Skeletal muscle tissue (tissue), 3 donors: ENCODE measurements at regions not wholly inside any gene's neighbourhood (a gene's known extent, or its start where the extent isn't known, plus 50 kb on each side); places are given as distances from the start of the nearest gene placed in this dataset.
"Not testable (repeated sequence)": the region's sequence is repeated elsewhere in the genome, so short reads cannot be mapped to it uniquely, and the experiment has no call there.

Experiments used
- H3K27ac ChIP-seq: one replicate; pipeline ENCODE4 v1.7.0; 2013; ENCODE audit warnings: mild to moderate bottlenecking, low read depth, low read length, inconsistent platforms
- H3K27me3 ChIP-seq, 3 donors: one replicate each; pipeline ENCODE4 v1.7.0; 2013; ENCODE audit warnings: low read length in 3 of 3; ENCODE audit not compliant: control insufficient read depth in 3 of 3, insufficient read depth in 3 of 3
- H3K36me3 ChIP-seq, 3 donors: one replicate each; pipeline ENCODE4 v1.7.0; 2013; ENCODE audit warnings: low read length in 3 of 3; ENCODE audit not compliant: control insufficient read depth in 3 of 3, insufficient read depth in 3 of 3
- H3K4me1 ChIP-seq, 3 donors: one replicate each; pipeline ENCODE4 v1.7.0; 2013; ENCODE audit warnings: low read length in 3 of 3, mild to moderate bottlenecking in 3 of 3; ENCODE audit not compliant: control insufficient read depth in 3 of 3, insufficient read depth in 3 of 3
- H3K4me3 ChIP-seq, 3 donors: one replicate each; pipeline ENCODE4 v1.7.0; 2013; ENCODE audit warnings: low read length in 3 of 3
- H3K9ac ChIP-seq, 3 donors: one replicate each; pipeline ENCODE4 v1.7.0; 2013; ENCODE audit warnings: low read length in 3 of 3, mild to moderate bottlenecking in 3 of 3, moderate library complexity in 2 of 3, low read depth in 1 of 3
- H3K9me3 ChIP-seq, 3 donors: one replicate each; pipeline ENCODE4 v1.7.0; 2013; ENCODE audit warnings: low read length in 3 of 3; ENCODE audit not compliant: control insufficient read depth in 3 of 3
- donor health status: Osteomylitis.

DNA sequence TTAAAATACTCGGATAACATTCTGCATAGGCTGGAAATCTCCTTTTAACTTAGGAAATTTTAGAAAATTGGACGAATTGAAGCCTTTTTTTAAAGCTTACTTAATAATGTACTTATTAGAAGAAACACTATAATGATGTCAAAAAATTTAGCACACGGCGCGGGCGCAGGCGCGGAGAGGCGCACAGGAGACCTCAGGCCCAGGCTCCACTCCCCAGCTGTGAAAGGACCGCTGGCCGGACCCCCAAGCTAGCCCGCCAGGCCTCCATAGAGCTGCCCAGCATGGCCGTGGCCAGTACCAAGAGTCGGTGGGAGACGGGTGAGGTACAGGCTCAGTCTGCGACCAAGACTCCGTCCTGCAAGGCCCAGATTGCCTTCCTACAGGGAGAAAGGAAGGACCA, 78.8 kb upstream of the PABPC3 start:
- H3K4me3 ChIP-seq, H3K27ac ChIP-seq, H3K9me3 ChIP-seq, H3K4me1 ChIP-seq, H3K36me3 ChIP-seq, H3K9ac ChIP-seq: not testable (repeated sequence)
- H3K27me3 ChIP-seq = peaks cover 6 to 15% (median 8%) of the 10 kb centered on the region in 3 donors

DNA sequence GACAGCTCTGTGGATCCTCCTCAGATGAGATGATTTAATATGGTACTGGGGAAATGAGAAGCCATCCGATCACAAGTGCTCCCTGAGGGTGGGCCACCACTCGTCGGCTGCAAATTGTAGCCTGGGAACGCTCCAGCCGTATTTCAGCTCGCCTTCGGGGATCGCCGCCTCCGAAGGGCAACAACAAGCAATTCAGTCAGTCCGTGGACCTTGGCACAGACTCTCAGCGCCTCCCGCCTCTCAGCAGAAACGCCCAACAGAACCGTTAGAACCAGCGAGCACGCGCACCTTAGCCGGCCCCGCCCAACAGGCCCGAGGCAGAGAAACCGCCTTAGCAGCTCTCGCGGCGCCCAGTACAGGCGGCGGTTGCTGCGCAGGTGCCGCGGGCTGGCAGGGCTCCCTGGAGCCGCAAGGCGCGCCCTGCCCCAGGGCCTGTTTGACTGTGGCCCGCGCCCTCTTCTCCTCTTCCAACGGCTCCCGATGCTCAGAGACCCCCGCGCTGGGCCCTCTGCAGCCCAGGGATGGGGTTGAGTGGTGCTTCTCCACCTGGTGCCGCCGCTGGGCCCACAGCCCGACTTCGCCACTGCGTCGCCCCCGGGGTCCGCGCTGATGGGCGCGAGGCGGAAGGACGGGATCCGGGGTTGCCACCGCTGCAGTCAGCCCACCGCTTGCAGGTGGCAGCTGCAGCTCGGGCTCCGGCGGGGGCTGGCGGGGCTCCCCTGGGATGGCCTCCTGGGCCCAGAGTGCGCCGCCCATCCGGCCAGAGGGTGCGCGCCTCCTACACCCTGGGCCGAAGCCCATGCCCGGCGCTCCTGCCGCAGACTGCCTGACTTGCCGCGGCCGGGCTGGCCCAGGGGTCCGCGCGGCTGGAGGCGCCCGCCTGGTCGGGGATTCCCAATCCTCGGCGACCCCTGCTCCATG, 77.9 kb upstream of the PABPC3 start:
- not testable (repeated sequence) for H3K36me3 ChIP-seq, H3K4me1 ChIP-seq, H3K9me3 ChIP-seq, H3K27ac ChIP-seq, H3K9ac ChIP-seq, H3K4me3 ChIP-seq
- peaks cover 6 to 11% (median 8%) of the 10 kb centered on the region in 3 donors for H3K27me3 ChIP-seq

DNA sequence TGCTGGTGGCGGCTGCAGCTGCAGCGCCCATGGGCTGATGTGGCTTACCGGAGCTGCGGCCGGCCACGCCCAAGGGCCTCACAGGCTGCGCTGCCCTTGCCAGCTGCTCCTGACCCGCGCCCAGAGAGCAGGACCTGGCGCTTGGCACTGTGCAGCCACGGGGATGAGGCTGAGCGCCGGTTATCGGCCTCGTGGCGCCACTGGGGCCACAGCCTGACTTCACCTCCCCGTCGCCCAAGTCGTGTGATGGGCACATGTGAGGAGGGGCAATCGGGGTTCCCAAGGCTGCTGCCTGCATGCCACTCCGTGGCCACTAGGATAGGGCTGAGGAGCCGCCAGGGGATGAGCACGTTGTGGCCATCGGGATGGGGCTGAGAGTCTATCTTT, 77.2 kb upstream of the PABPC3 start:
- H3K27ac ChIP-seq = no peak overlapping the region
- H3K4me1 ChIP-seq = no peaks in the 10 kb centered on the region
- no peaks in the 10 kb centered on the region for H3K9me3 ChIP-seq
- H3K9ac ChIP-seq = no peak overlapping the region
- no peak overlapping the region for H3K4me3 ChIP-seq
- H3K27me3 ChIP-seq = peaks cover 6 to 10% (median 6%) of the 10 kb centered on the region in 3 donors
- no peaks in the 10 kb centered on the region for H3K36me3 ChIP-seq

DNA sequence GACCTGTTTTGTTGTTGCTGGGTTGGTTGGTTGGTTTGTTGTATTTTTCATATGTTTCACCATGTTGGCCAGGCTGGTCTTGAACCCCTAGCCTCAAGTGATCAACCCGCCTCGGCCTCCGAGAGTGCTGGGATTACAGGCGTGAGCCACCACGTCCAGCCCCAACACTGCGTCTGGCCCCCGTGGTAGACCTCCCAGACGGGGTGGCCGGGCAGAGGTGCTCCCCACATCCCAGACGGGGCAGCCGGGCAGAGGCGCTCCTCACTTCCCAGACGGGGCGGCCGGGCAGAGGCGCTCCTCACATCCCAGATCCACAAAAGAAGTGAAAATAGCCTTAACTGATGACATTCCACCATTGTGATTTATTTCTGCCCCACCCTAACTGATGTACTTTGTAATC, 76.2 kb upstream of the PABPC3 start:
- H3K36me3 ChIP-seq, H3K9me3 ChIP-seq, H3K27ac ChIP-seq, H3K4me1 ChIP-seq, H3K4me3 ChIP-seq, H3K9ac ChIP-seq: not testable (repeated sequence)
- peaks cover 6 to 14% (median 6%) of the 10 kb centered on the region in 3 donors for H3K27me3 ChIP-seq

DNA sequence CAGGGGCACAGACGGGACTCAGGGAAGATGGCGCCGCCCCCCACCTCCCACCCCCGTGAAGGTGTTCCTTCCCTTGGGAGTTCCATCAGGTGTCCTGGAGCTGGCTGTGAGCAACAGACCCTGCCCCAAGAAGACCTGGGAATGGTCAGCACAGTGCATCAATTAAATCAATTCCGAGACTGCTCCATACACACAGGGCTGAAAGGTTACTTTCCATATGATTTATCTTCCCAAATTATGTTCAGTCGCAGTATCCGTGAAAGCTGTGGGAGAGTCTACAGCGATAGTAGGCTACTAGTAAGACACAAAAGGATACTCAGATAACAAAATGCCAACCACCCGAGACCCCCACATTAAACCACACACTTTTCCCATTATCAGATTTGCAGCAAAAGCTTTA, 71.8 kb upstream of the PABPC3 start:
- H3K27ac ChIP-seq = no peak overlapping the region
- H3K27me3 ChIP-seq = peaks cover 2 to 6% (median 4%) of the 10 kb centered on the region in 3 donors
- H3K36me3 ChIP-seq = no peaks in the 10 kb centered on the region
- H3K4me3 ChIP-seq = no peak overlapping the region
- no peak overlapping the region for H3K9ac ChIP-seq
- no peaks in the 10 kb centered on the region for H3K9me3 ChIP-seq
- no peaks in the 10 kb centered on the region for H3K4me1 ChIP-seq

DNA sequence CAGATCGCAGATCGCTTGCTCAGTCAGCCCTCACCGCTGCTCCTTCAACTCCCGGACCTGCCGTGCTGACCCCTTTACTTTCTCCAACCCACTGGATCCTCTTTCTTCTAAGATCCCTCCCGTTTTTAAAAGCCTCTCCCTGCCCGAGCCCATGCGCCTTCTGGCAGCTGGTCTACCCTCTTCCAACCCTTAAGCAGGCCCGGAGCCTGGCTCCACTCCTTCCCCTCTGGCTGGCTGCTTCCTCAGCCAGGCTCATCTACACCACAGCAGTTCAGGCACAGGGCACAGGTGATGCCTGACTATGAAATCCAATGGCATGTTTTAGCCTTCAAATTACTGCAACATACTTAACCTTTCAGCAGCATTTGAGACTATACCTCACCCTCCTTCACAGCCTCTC, 63.8 kb upstream of the PABPC3 start:
- peaks cover 0 to 10% (median 4%) of the 10 kb centered on the region in 3 donors for H3K27me3 ChIP-seq

DNA sequence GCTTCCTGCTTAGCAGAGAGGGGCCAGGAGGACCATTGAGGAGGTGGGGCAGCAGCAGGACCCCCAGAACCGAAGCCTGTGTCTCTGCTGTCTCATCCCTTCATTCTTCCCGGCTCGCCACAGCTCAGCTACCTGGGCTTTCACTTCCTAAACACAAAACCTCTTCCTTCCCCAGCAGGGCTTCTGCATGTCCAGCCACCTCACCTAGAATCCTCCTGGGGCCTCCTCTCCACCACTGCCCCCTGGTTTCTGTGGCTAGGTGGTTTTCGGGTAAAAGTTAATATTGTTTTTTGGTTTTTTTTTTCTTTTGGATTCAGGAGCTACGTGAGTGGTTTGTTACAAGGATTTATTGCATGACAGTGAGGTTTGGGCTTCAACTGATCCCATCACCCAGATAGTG, 61.8 kb upstream of the PABPC3 start:
- Histone ChIP-seq H3K27ac (no peak overlapping the region), H3K9me3 (no peaks in the 10 kb centered on the region), H3K27me3 (peaks cover 0 to 17% (median 9%) of the 10 kb centered on the region in 3 donors), H3K4me1 (no peaks in the 10 kb centered on the region), H3K4me3 (no peak overlapping the region), H3K36me3 (no peaks in the 10 kb centered on the region), H3K9ac (no peak overlapping the region)

More for the DNA sequence above, 63.8 kb upstream of the PABPC3 start:
- Histone ChIP-seq H3K4me1 (no peaks in the 10 kb centered on the region), H3K36me3 (no peaks in the 10 kb centered on the region), H3K9me3 (no peaks in the 10 kb centered on the region), H3K9ac (no peak overlapping the region), H3K4me3 (no peak overlapping the region), H3K27ac (no peak overlapping the region)

DNA sequence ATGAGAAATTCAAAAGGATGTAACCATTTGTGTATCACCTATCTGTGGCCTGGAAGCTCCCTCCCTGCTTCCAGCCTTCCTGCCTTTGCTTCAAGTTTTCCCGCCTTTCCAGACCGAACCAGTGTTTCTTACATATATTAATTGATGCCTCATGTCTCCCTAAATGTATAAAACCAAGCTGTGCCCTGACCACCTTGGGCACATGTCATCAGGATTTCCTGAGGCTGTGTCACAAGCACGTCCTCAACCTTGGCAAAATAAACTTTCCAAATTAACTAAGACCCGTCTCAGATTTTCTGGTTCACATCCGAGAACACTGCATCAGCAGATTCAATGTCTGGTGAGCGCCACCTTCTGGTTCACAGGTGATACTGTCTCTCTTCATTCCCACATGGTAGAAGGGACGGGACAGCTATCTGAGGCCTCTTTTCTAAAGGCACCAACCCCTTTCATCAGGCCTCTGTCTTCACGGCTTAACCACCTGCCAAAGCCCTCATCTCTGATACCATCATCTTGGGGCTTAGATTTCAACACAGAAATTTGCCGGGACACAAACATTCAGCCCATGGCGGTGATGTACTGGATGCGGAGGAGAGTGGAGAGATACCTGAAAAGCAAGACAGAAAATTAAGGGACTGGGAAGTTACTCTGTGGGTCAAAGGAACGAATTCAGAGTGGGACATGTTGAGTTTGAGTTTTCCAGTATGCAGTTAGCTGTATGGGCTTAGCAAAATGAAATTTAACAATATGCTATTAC, 58.7 kb upstream of the PABPC3 start:
- H3K27me3 ChIP-seq = peaks cover 0 to 17% (median 14%) of the 10 kb centered on the region in 3 donors
- H3K4me1 ChIP-seq = no peaks in the 10 kb centered on the region
- no peak overlapping the region for H3K9ac ChIP-seq
- no peaks in the 10 kb centered on the region for H3K9me3 ChIP-seq
- no peak overlapping the region for H3K4me3 ChIP-seq
- no peak overlapping the region for H3K27ac ChIP-seq
- H3K36me3 ChIP-seq = no peaks in the 10 kb centered on the region

DNA sequence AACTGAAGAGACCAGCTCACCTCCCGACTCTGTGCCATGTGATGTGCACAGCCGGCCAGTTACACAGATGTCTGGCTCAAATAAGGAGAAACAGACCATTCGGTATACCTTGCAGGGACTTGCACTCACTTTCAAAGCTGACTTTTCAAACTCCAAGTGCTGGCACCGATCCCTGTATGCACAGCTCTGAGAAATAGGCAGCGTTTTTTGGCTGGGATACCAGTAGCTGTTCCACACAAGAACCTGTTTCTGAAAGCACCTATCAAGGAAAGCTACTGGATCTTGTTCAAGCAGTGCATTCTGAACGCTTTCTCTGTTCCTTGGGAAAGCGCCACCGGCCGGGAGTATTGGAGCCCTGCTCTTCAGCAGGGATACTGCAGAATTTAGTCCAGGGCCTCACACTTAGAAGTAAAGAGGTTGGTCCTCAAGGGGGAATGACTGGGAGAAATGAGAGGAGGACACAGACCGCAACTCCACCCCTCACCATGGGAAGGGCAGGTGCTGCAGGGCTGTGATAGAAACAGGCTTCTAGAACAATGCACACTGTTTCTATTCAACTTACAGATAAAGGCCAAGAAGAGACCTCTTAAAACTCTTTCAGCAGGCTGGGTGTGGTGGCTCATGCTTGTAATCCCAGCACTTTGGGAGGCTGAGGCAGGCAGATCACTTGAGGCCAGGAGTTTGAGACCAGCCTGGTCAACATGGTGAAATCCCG, 53.6 kb upstream of the PABPC3 start:
- H3K27ac ChIP-seq = no peak overlapping the region
- H3K9ac ChIP-seq = no peak overlapping the region
- H3K27me3 ChIP-seq = peaks cover 3 to 30% (median 28%) of the 10 kb centered on the region in 3 donors
- H3K9me3 ChIP-seq = no peaks in the 10 kb centered on the region
- no peaks in the 10 kb centered on the region for H3K4me1 ChIP-seq
- no peaks in the 10 kb centered on the region for H3K36me3 ChIP-seq
- H3K4me3 ChIP-seq = no peak overlapping the region
